ENCODE measurements at regions not wholly inside any gene's neighbourhood (a gene's known extent, or its start where the extent isn't known, plus 50 kb on each side); places are given as distances from the start of the nearest gene placed in this dataset.

- TF ChIP-seq CTCF (IDR thresholded peaks at IDR 0.05) (no peak), POLR2A (IDR thresholded peaks at IDR 0.05) (no peak)
Measured at GRCh38 chr4:97453186-97453585, 690.1 kb downstream of the STPG2 start.
